ENCODE measurements at regions not wholly inside any gene's neighbourhood (a gene's known extent, or its start where the extent isn't known, plus 50 kb on each side); places are given as distances from the start of the nearest gene placed in this dataset.

- TF ChIP-seq, protein P1, sequence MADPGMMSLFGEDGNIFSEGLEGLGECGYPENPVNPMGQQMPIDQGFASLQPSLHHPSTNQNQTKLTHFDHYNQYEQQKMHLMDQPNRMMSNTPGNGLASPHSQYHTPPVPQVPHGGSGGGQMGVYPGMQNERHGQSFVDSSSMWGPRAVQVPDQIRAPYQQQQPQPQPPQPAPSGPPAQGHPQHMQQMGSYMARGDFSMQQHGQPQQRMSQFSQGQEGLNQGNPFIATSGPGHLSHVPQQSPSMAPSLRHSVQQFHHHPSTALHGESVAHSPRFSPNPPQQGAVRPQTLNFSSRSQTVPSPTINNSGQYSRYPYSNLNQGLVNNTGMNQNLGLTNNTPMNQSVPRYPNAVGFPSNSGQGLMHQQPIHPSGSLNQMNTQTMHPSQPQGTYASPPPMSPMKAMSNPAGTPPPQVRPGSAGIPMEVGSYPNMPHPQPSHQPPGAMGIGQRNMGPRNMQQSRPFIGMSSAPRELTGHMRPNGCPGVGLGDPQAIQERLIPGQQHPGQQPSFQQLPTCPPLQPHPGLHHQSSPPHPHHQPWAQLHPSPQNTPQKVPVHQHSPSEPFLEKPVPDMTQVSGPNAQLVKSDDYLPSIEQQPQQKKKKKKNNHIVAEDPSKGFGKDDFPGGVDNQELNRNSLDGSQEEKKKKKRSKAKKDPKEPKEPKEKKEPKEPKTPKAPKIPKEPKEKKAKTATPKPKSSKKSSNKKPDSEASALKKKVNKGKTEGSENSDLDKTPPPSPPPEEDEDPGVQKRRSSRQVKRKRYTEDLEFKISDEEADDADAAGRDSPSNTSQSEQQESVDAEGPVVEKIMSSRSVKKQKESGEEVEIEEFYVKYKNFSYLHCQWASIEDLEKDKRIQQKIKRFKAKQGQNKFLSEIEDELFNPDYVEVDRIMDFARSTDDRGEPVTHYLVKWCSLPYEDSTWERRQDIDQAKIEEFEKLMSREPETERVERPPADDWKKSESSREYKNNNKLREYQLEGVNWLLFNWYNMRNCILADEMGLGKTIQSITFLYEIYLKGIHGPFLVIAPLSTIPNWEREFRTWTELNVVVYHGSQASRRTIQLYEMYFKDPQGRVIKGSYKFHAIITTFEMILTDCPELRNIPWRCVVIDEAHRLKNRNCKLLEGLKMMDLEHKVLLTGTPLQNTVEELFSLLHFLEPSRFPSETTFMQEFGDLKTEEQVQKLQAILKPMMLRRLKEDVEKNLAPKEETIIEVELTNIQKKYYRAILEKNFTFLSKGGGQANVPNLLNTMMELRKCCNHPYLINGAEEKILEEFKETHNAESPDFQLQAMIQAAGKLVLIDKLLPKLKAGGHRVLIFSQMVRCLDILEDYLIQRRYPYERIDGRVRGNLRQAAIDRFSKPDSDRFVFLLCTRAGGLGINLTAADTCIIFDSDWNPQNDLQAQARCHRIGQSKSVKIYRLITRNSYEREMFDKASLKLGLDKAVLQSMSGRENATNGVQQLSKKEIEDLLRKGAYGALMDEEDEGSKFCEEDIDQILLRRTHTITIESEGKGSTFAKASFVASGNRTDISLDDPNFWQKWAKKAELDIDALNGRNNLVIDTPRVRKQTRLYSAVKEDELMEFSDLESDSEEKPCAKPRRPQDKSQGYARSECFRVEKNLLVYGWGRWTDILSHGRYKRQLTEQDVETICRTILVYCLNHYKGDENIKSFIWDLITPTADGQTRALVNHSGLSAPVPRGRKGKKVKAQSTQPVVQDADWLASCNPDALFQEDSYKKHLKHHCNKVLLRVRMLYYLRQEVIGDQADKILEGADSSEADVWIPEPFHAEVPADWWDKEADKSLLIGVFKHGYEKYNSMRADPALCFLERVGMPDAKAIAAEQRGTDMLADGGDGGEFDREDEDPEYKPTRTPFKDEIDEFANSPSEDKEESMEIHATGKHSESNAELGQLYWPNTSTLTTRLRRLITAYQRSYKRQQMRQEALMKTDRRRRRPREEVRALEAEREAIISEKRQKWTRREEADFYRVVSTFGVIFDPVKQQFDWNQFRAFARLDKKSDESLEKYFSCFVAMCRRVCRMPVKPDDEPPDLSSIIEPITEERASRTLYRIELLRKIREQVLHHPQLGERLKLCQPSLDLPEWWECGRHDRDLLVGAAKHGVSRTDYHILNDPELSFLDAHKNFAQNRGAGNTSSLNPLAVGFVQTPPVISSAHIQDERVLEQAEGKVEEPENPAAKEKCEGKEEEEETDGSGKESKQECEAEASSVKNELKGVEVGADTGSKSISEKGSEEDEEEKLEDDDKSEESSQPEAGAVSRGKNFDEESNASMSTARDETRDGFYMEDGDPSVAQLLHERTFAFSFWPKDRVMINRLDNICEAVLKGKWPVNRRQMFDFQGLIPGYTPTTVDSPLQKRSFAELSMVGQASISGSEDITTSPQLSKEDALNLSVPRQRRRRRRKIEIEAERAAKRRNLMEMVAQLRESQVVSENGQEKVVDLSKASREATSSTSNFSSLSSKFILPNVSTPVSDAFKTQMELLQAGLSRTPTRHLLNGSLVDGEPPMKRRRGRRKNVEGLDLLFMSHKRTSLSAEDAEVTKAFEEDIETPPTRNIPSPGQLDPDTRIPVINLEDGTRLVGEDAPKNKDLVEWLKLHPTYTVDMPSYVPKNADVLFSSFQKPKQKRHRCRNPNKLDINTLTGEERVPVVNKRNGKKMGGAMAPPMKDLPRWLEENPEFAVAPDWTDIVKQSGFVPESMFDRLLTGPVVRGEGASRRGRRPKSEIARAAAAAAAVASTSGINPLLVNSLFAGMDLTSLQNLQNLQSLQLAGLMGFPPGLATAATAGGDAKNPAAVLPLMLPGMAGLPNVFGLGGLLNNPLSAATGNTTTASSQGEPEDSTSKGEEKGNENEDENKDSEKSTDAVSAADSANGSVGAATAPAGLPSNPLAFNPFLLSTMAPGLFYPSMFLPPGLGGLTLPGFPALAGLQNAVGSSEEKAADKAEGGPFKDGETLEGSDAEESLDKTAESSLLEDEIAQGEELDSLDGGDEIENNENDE (IDR thresholded peaks at IDR 0.05; ENCODE audit: low read depth, low read length), result no peak
- TF ChIP-seq ZNF707 (CRISPR knock-in tag; conservative IDR thresholded peaks at IDR 0.05) (no peak), ZNF445 (CRISPR knock-in tag; IDR thresholded peaks at IDR 0.05; ENCODE audit: low read depth) (no peak), SREBF2 (CRISPR knock-in tag; IDR thresholded peaks at IDR 0.05) (no peak)
These were observed 98.4 kb downstream of the ANKRD10 start (continued) for GRCh38 chr13:110816500-110816899.
